ENCODE measurements at regions not wholly inside any gene's neighbourhood (a gene's known extent, or its start where the extent isn't known, plus 50 kb on each side); places are given as distances from the start of the nearest gene placed in this dataset.

- RAD21 ChIA-PET (ENCODE audit: low non-redundant PET in 1 of 2, low total read pairs in 2 of 2, uncharacterized antibody in 2 of 2, unreplicated experiment in 2 of 2), result no interaction called here
- H3K27ac ChIP-seq (ENCODE audit: low read depth, low read length), result no peak overlapping the region
- H3K79me2 ChIP-seq (ENCODE audit: insufficient read depth, low read length), result no peaks in the 10 kb centered on the region
- DNase-seq (ENCODE audit: low read depth, low spot score) (no peak), ATAC-seq (no peak)
- no peaks in the 10 kb centered on the region for H3K9me3 ChIP-seq (ENCODE audit: control insufficient read depth in 1 of 2, insufficient read depth in 1 of 2, low read depth in 1 of 2, low read length in 2 of 2)
- H3K4me2 ChIP-seq (ENCODE audit: low read length), result no peak overlapping the region
- POLR2A ChIA-PET, result interaction anchor here (0.6 kb wide), 1 partner anchor 533 kb away, joined by 3 read pairs; no protein-coding TSS in a partner anchor
- no TSS peak for BruUV-seq (replicated peaks)
- no peak overlapping the region for H2AFZ ChIP-seq (ENCODE audit: low read depth, low read length, poor library complexity, severe bottlenecking)
- H3K9ac ChIP-seq (ENCODE audit: low read length), result no peak overlapping the region
- no peak overlapping the region for H3K4me3 ChIP-seq (replicated peaks in 1 of 2; ENCODE audit: low read depth in 1 of 2, low read length in 2 of 2)
- CTCF ChIA-PET, result no interaction called here
- H4K20me1 ChIP-seq (ENCODE audit: insufficient read depth), result no peaks in the 10 kb centered on the region
- no peaks in the 10 kb centered on the region for H3K4me1 ChIP-seq (ENCODE audit: control insufficient read depth in 1 of 2, insufficient read depth in 2 of 2, low read length in 2 of 2)
- no peak for TF ChIP-seq JUND (IDR thresholded peaks at IDR 0.05)
- TF ChIP-seq CTCF (IDR thresholded peaks at IDR 0.05 in 2 of 3, conservative IDR thresholded peaks at IDR 0.05 in 1 of 3; ENCODE audit: borderline replicate concordance in 1 of 3, insufficient read depth in 1 of 3, low read depth in 2 of 3, low read length in 2 of 3), result no peak
- no peak for TF ChIP-seq POLR2AphosphoS5 (IDR thresholded peaks at IDR 0.05; ENCODE audit: low read depth, low read length)
- no peak for TF ChIP-seq MAX (IDR thresholded peaks at IDR 0.05)
- TF ChIP-seq SRF (IDR thresholded peaks at IDR 0.05; ENCODE audit: low read depth), result no peak
- TF ChIP-seq ZBTB33 (IDR thresholded peaks at IDR 0.05; ENCODE audit: extremely low read depth, insufficient replicate concordance, low read length), result no peak
- TF ChIP-seq ZNF274 (IDR thresholded peaks at IDR 0.05; ENCODE audit: low read depth, low read length), result no peak
- TF ChIP-seq SIN3A (IDR thresholded peaks at IDR 0.05; ENCODE audit: low read depth), result no peak
- TF ChIP-seq TCF7L2 (IDR thresholded peaks at IDR 0.05; ENCODE audit: borderline replicate concordance, extremely low read depth, insufficient read depth, insufficient read length), result no peak
- TF ChIP-seq EGR1 (IDR thresholded peaks at IDR 0.05; ENCODE audit: low read depth), result no peak
- H3K36me3 ChIP-seq (ENCODE audit: control insufficient read depth in 1 of 2, insufficient read depth in 2 of 2, low read length in 2 of 2), result no peaks in the 10 kb centered on the region
- intact Hi-C loops (cut with micrococcal nuclease), result no loop called here
- H3K27me3 ChIP-seq (ENCODE audit: insufficient read depth, low read length), result no peaks in the 10 kb centered on the region
- H3K9me2 ChIP-seq (ENCODE audit: insufficient read depth), result no peaks in the 10 kb centered on the region
Measured at GRCh38 chrX:20789103-20789502, 522.4 kb upstream of the RPS6KA3 start.
